ENCODE measurements at regions not wholly inside any gene's neighbourhood (a gene's known extent, or its start where the extent isn't known, plus 50 kb on each side); places are given as distances from the start of the nearest gene placed in this dataset.
"Not testable (repeated sequence)": the region's sequence is repeated elsewhere in the genome, so short reads cannot be mapped to it uniquely, and the experiment has no call there.

- TF ChIP-seq POLR2A (IDR thresholded peaks at IDR 0.05): no peak
- no peak for TF ChIP-seq CTCF (IDR thresholded peaks at IDR 0.05)
- intact Hi-C loops (cut with DNase I; ENCODE audit: low total_unique reads): no loop called here
- WGBS, 2 donors: 82 to 85% methylated on average over 2 of the region's 2 CpGs
- no peak for DNase-seq (ENCODE audit: low spot score in 2 of 2)
- no peak overlapping the region for H3K4me3 ChIP-seq (ENCODE audit: low read depth, poor library complexity, severe bottlenecking)
These were observed 107.4 kb upstream of the GRM7 start for GRCh38 chr3:6753536-6753935.

GRCh38 chr3:6769532-6770396 is 91.2 kb upstream of the GRM7 start:
- WGBS, 2 donors: 92 to 94% methylated on average over 31 to 32 of the region's 32 CpGs
- intact Hi-C loops (cut with DNase I; ENCODE audit: low total_unique reads); H3K4me3 ChIP-seq (ENCODE audit: low read depth, poor library complexity, severe bottlenecking); DNase-seq (ENCODE audit: low spot score in 2 of 2): not testable (repeated sequence)

GRCh38 chr3:6770397-6770690 is 90.6 kb upstream of the GRM7 start:
- DNase-seq (ENCODE audit: low spot score in 2 of 2): no peak
- intact Hi-C loops (cut with DNase I; ENCODE audit: low total_unique reads): no loop called here
- no peak overlapping the region for H3K4me3 ChIP-seq (ENCODE audit: low read depth, poor library complexity, severe bottlenecking)
- no peak for TF ChIP-seq POLR2A (IDR thresholded peaks at IDR 0.05)
- no peak for TF ChIP-seq CTCF (IDR thresholded peaks at IDR 0.05)

- 56 to 57% methylated on average over 5 of the region's 5 CpGs for WGBS, 2 donors
- intact Hi-C loops (cut with DNase I; ENCODE audit: low total_unique reads): no loop called here
- TF ChIP-seq POLR2A (IDR thresholded peaks at IDR 0.05) (no peak), CTCF (IDR thresholded peaks at IDR 0.05) (no peak)
- no peak for DNase-seq (ENCODE audit: low spot score in 2 of 2)
- no peak overlapping the region for H3K4me3 ChIP-seq (ENCODE audit: low read depth, poor library complexity, severe bottlenecking)
These were observed 89.7 kb upstream of the GRM7 start for GRCh38 chr3:6771171-6771570.

GRCh38 chr3:6779140-6779539 is 81.8 kb upstream of the GRM7 start:
- H3K4me3 ChIP-seq (ENCODE audit: low read depth, poor library complexity, severe bottlenecking): no peak overlapping the region
- 83 to 88% methylated on average over 6 of the region's 6 CpGs for WGBS, 2 donors
- intact Hi-C loops (cut with DNase I; ENCODE audit: low total_unique reads): no loop called here
- DNase-seq (ENCODE audit: low spot score in 2 of 2): no peak
- TF ChIP-seq CTCF (IDR thresholded peaks at IDR 0.05) (no peak), POLR2A (IDR thresholded peaks at IDR 0.05) (no peak)

- intact Hi-C loops (cut with DNase I; ENCODE audit: low total_unique reads): no loop called here
- 65 to 71% methylated on average over 3 of the region's 3 CpGs for WGBS, 2 donors
- DNase-seq (ENCODE audit: low spot score in 2 of 2): no peak
- no peak overlapping the region for H3K4me3 ChIP-seq (ENCODE audit: low read depth, poor library complexity, severe bottlenecking)
- TF ChIP-seq POLR2A (IDR thresholded peaks at IDR 0.05) (no peak), CTCF (IDR thresholded peaks at IDR 0.05) (no peak)
These were observed 79.8 kb upstream of the GRM7 start for GRCh38 chr3:6781092-6781491.
